Stimulated activated CD4-positive, alpha-beta T cell treated with anti-CD3 and anti-CD28 coated beads, Interleukin-1b, Interleukin-23, amount 100 ng/mL, for 24 hours (primary cell): ENCODE measurements at regions not wholly inside any gene's neighbourhood (a gene's known extent, or its start where the extent isn't known, plus 50 kb on each side); places are given as distances from the start of the nearest gene placed in this dataset.

Experiments
- DNase-seq, 4 experiments: peaks; one replicate each; pipeline ENCODE4 v3.0.0-alpha.2; 2020; ENCODE audit warnings: low read depth in 4 of 4, low spot score in 1 of 4

DNA sequence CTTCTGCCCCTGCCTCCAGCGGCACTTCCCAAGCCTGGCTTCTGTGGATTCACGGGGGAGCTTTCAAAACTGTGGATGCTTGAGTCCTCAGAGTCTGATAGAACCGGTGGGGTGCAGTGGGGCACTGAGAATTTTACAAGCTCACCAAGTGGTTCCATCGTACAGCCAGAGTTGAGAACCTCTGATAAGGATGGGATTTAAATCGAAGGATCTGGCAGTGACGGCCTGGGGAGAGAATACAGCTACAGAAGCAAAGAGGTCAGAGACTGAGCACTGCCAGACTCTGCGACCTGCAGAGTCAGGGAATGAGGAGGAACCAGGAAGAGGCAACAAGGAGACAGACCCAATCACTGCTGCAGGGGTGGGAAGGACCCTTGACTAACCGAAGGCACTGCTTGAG, 124.6 kb upstream of the BOD1 start:
- no peak for DNase-seq

- no peak for DNase-seq
Observed at GRCh38 chr5:173741729-173742431, 125.4 kb upstream of the BOD1 start.

DNA sequence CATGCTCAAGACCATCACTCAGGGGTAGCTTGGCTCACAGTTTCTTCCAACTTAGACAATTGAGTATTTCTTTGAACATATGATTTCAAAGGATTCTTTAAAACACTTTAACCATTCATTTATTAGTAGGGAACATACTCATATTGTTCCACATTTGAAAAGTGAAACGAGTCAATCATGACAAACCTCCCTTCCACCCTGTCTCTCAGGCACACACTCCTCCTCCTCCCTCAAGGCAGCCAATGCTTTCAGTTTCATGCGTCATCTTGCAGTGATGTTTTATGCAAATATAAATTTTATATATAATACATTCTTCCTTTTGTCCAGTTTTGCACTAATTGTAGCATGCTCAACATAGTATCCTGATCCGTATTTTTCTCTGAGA, 126.0 kb upstream of the BOD1 start:
- no peak for DNase-seq

DNA sequence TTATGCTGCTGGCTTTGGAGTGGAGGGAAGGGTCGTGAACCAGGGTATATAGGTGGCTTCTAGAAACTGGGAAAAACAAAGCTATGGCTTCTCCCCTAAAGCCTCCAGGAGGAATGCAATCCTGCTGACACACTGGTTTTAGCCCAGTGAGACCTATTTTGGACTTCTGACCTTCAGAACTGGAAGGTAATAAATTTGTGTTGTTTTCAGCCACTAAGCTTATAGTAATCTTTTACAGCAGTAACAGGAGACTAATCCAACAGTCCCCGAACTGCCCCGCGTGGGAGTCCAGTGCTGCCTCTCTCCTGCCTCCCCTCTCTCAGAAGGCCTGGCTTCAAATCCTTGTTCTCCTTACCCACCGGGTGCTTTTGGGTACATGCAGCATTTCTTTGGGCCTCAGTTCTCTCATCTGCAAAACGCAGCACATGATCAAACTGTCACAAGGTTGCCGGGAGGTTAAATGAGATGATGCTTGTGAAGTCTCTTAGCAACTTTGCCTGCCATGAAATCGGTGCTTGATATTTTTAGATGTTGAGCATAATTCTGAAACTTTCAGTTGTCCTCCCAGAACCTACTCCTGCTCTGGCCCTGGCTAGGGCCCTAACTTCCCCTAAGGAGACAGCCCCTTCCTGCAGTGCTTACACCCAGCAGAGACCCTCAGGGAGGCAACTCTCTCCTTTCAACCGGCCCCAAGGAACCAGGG, 127.3 kb upstream of the BOD1 start:
- no peak for DNase-seq

- DNase-seq, result no peak
Observed at GRCh38 chr5:173744551-173744950, 128.1 kb upstream of the BOD1 start.

DNA sequence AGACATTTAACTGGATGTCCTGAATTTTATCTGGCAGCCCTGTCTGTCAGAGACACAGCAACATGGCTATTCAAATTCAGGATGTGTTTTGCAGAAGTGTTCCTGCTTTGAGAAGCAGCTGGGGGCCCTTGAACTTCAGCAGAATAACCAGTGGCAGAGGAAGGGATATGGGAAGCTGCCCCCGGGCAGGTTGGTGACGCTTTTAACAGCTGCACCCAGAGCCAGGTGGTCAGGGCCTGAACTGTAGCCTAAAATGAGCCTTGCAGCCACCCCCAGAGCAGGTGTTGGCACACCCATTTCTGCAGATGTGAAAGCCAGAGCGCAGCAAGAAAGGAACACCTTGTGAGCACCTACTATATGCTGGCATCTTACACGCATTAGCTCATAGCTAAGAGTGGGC, 128.7 kb upstream of the BOD1 start:
- DNase-seq, result no peak

- DNase-seq, result no peak
Observed at GRCh38 chr5:173745557-173745956, 129.1 kb upstream of the BOD1 start.

GRCh38 chr5:173746047-173746646, 129.7 kb upstream of the BOD1 start:
- DNase-seq, result no peak

- DNase-seq, result no peak
Observed at GRCh38 chr5:173747876-173748275, 131.4 kb upstream of the BOD1 start.

- no peak for DNase-seq
Observed at GRCh38 chr5:173750538-173751265, 134.3 kb upstream of the BOD1 start.

- DNase-seq, result no peak
Observed at GRCh38 chr5:173751266-173751600, 134.8 kb upstream of the BOD1 start.

DNA sequence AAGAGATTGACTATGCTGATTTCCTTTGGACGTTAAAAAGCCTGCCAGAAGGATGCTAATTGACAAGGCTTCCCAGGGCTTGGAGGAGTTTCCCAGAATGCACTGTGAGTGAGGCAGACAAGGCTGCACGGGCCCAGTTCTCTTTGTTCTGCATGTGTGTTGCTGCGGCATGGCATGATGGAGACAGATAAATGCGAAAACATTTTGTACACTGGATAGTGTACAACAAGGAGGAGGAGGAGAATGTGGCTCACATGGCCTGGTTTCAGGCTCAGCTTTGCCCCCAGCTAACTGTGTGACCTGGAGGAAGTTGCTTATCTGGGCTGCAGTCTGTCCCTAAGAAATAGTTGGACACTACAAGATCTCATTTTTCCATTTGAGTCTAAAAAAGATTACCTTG, 135.5 kb upstream of the CPEB4 start:
- DNase-seq, result no peak

GRCh38 chr5:173753307-173754168, 134.6 kb upstream of the CPEB4 start:
- no peak for DNase-seq

GRCh38 chr5:173755319-173755718, 132.8 kb upstream of the CPEB4 start:
- DNase-seq, result no peak

DNA sequence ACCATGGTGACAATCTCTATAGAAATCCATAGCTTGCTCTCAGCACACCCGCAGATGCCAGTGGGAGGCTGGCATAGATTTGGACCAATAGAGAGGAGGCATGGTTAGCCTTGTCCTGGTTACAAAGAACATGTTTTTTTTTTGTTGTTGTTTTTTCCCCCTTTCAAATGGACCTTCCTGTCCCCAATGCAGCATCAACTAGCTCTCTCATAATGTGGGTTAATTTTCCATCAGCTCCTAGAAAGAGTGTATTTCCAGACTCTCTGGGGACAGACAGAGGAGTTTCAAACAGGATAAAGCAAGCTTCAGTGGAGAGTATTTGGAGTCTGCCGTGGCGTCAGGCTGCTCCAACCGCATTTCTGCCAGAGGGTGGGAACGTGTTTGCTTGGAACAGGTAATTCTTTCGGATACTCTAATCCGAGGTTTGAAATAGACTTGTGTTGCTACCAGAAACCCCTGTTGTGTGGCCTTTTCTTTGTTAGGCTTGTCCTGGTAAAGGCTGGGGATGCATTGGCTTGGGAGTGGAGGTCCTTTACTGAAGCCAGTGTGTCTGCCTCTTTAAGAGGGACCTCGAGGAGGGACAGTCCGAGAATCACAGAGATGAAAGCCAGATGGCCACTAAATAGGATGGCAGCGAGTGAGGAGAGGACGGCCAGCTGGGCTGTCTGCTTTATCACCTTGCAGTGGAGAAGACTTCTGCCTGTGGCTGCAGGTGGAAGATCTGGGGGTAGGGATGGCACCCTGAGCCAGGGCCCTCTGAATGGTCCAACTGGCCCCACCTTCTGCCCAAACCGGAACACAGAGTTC, 130.5 kb upstream of the CPEB4 start:
- DNase-seq, result no peak

- no peak for DNase-seq
Observed at GRCh38 chr5:173758676-173759075, 129.5 kb upstream of the CPEB4 start.

DNA sequence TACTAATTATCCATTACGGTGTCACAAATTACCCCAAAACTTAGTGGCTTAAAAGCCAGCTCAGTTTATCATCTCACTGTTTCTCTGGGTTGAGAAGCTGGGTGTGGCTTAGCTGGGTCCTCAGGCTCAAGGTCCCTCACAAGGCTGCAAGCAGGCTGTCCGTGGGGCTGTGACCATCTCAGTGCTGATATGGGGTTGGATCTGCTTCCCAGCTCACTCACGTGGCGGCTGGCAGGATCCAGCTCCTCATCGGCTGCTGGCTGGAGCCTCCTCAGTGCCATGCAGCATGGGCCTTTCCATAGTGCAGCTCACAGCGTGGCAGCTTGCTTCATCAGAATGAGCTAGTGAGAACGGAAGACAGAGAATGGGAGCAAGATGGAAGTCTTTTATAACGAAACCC, 128.5 kb upstream of the CPEB4 start:
- no peak for DNase-seq

- DNase-seq, result no peak
Observed at GRCh38 chr5:173760461-173761177, 127.5 kb upstream of the CPEB4 start.

GRCh38 chr5:173761178-173761513, 127.0 kb upstream of the CPEB4 start:
- no peak for DNase-seq

- no peak for DNase-seq
Observed at GRCh38 chr5:173762045-173762444, 126.1 kb upstream of the CPEB4 start.
